T47D (cell line): ENCODE measurements at regions not wholly inside any gene's neighbourhood (a gene's known extent, or its start where the extent isn't known, plus 50 kb on each side); places are given as distances from the start of the nearest gene placed in this dataset.
A peak's percentile ranks its signal among the peaks of the same experiment; 100 is the strongest.
"Not testable (repeated sequence)": the region's sequence is repeated elsewhere in the genome, so short reads cannot be mapped to it uniquely, and the experiment has no call there.

ENCODE experiments used
- DNase-seq, 2 experiments: peaks; one replicate each; pipeline versions ENCODE4 v3.0.0 to v3.0.0-alpha.2; 2011 to 2012; ENCODE audit warnings: low read depth in 1 of 2, low spot score in 1 of 2
- JUND ChIP-seq: IDR thresholded peaks from 2 replicates; pipeline ENCODE4 v1.6.1; 2012; ENCODE audit warnings: low read depth
- in situ Hi-C: cut with HindIII; loops from 2 replicates; pipeline ENCODE4 v1.10.0; 2016; ENCODE audit warnings: low sequenced_read_pairs, low pct_unique_long_range_greater_than_20kb

GRCh38 chr1:95297906-95298305 lies 63.9 kb downstream of the RWDD3 start:
- DNase-seq, in situ Hi-C loops: not testable (repeated sequence)

- no peak for TF ChIP-seq JUND
- in situ Hi-C loops, result no loop called here
- DNase-seq, result no peak
Observed at GRCh38 chr1:95301091-95301490, 67.1 kb downstream of the RWDD3 start.

DNA sequence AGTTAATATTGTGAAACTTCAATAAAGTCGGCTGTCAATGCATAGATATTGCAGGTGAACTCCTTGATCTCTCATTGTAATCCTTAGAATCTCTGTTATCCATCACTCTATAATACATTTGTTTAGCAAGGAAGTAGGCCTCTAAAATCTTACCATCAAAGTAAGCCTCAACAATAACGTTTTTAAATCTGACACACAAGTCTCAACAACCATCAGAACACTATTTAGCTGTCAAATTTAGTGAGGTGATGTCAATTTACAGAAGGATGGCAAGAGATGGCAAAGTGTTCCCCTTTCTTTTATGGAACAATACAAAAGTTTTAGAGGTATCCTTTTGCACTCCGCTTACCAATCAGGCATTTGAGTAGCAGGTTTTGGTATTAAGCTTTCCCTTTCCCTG lies 67.6 kb downstream of the RWDD3 start:
- DNase-seq, result no peak
- in situ Hi-C loops, result no loop called here
- no peak for TF ChIP-seq JUND

DNA sequence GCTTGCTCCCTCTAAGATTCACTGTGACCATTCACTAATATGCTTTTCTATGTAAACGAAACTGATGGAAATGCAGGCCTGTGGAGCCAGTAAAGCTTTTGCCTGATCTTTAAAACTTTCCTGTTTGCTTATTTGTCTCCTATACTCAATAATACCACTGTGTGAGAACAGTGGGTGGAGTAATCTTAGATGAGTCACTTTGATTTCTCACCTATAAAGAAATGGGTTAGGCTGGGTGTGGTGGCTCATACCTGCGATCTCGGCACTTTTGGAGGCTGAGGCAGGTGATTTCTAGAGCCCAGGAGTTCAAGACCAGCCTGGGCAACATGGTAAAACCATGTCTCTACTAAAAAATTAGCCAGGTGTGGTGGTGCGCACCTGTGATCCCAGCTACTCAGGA lies 70.8 kb downstream of the RWDD3 start:
- no peak for TF ChIP-seq JUND
- in situ Hi-C loops, result no loop called here
- DNase-seq, result no peak

- no peak for TF ChIP-seq JUND
- in situ Hi-C loops, result no loop called here
Observed at GRCh38 chr1:95308276-95309030, 74.4 kb downstream of the RWDD3 start.

DNA sequence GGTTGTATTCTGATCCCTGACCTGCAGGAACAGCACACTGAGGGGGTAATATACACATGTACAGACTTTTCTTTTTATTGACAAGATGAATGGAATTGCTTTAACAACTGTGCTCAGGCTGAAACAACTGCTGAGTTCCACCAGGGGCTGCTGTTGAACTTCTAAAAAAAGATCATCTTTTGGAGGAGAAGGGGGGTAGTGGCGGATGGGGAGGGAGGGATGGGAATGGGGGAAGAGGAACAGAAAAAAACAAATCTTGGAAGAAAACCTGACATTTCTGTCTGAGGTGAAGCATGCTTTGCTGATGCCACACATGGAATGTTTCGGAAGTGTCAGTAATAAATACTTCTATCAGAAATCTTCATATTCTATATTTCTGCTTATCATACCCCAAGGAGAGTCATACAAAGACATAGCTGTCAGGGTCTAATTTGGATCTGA lies 75.0 kb downstream of the RWDD3 start:
- peak; percentile 12 to 58 for DNase-seq
- in situ Hi-C loops, result no loop called here

More at GRCh38 chr1:95308276-95309030, 74.4 kb downstream of the RWDD3 start:
- DNase-seq, result no peak

DNA sequence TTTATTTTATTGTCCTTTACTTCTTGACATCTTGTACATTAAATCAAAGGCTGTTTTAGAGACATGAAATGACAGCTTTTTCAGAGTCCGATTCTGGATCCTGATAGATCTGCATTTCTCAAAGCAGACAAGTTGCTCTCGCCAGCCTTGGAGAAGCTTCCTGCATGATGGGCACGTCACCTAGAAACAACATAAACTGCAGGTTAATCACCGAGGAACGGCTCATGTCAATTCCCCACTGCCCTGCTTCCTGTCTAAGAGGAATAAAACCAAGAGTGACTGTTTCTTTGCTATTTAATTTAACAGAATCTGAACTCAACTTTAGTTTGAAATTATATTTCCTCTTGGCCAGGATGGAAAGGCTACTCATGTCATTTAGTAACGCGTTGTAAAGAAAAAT lies 77.0 kb downstream of the RWDD3 start:
- no peak for TF ChIP-seq JUND
- in situ Hi-C loops, result no loop called here
- DNase-seq, result no peak

More for the DNA sequence above, 75.0 kb downstream of the RWDD3 start:
- no peak for TF ChIP-seq JUND

GRCh38 chr1:95311762-95312161 lies 77.8 kb downstream of the RWDD3 start:
- no peak for DNase-seq
- no peak for TF ChIP-seq JUND
- in situ Hi-C loops, result no loop called here

GRCh38 chr1:95312181-95312580 lies 78.2 kb downstream of the RWDD3 start:
- no peak for DNase-seq
- in situ Hi-C loops, result no loop called here
- no peak for TF ChIP-seq JUND

DNA sequence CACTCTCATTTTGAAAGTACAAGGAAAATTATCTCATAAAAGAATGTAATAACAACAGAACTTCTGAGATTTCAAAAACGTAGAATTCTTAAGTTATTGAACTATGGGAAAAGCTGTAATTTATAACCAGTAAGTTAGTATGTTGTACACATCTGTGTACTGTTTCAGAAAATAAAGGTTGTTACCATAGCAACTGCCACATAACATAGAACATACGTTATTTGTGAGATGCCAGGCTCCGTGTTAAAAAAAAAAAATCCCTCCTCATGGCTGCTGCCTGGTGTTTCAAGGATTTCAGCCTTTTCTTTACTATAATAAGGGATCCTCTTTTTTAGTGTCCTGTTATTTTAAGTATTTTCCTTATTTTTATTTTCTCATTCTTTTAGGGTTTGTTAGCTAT lies 79.5 kb downstream of the RWDD3 start:
- no peak for DNase-seq
- TF ChIP-seq JUND, result no peak
- in situ Hi-C loops, result no loop called here

DNA sequence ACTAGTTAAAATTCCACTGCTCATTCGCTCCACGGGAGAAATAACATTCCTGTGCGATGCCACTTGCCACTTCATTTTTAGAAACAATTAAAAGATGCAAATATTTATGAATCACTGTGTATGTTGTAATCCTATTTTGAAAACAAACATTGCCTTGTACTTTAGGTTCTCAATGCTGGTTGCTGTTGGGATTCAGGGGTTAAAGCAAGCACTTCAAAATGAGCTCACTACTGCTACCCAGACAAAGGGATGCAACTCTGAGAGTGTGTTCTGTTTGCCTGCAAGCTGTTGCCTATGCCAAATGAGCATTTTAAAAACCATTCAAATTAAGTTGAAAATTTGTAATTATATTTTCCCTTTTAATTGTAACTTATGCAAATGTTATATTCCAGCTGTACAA lies 87.5 kb downstream of the RWDD3 start:
- in situ Hi-C loops, result no loop called here
- TF ChIP-seq JUND, result no peak
- DNase-seq, result no peak

GRCh38 chr1:95323123-95323522 lies 89.1 kb downstream of the RWDD3 start:
- in situ Hi-C loops, result no loop called here
- DNase-seq, result no peak
- no peak for TF ChIP-seq JUND

DNA sequence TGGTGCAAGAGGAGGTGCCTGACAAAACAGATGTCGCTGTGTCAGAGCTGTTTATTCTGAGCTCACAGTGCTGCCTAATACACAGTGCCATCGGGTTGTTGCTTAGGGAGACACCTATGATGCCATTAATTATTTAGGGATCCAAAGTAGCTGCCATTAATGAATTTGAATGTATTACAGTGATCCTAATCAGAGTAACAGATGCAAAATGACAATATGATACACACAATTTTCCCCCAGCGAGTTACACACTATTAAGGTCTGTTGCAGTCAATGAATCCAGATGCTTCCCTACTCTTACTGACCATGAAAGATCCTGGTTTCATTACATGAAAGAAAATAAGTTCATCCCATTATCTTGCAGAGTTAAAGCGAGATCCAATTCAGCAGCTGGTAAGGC lies 91.3 kb downstream of the RWDD3 start:
- in situ Hi-C loops, result no loop called here
- no peak for TF ChIP-seq JUND
- DNase-seq, result no peak

- TF ChIP-seq JUND, result no peak
- DNase-seq, result no peak
- in situ Hi-C loops, result no loop called here
Observed at GRCh38 chr1:95326023-95326422, 92.0 kb downstream of the RWDD3 start.
